GM18867 (cell line): ENCODE measurements at regions not wholly inside any gene's neighbourhood (a gene's known extent, or its start where the extent isn't known, plus 50 kb on each side); places are given as distances from the start of the nearest gene placed in this dataset.

Experiments used
- ATAC-seq: cut with Tn5 transposase; IDR thresholded peaks from one replicate; pipeline ENCODE4 v1.9.1; 2021; ENCODE audit warnings: mild to moderate bottlenecking, moderate library complexity; ENCODE audit not compliant: unreplicated experiment

DNA sequence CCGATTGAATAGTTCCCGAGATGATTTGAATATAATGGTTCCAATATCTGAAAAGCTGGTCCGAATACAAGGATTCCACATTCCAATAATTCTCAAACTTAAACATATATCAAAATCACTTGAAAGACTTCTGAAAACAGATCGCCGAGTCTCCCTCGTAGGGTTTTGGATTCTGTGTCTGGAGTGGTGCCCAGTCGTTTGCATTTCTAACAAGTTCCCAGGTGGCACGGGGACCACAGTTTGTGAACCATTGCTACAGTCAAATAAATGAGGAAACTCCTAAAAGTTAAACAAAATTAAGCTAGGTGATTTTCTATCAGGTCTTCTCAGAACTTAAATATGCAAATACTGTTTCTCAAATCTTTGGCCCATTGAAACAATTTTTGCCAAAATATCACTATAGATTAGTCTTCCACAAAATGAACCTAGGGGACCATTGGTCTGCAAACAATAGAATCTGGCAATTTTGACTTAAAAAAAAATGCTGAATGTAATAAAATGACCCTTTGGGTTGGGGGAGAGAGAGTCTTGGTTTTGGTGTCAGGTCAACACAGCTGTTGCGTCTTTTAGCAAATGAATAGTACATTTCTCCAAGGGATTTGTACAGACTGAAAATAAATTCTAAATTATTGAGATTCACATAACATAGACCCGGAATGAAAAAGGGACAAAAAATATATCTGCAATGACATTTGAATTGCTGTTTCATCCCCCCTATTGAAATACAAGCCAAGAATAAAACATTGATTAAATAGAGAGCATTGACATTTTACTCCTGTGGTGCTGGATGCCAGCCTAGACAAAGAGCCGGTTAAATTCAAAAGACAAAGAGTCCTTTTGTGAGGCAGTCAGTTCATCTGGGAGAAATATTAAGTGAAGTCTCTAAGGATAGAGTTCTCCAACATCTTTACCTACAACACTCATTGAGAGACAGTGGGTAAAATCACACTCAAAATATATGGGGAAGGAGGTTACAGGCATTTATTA, 175.7 kb upstream of the ADAMTS9 start:
- no peak for ATAC-seq

GRCh38 chr3:64861684-64862083, 173.9 kb upstream of the ADAMTS9 start:
- ATAC-seq, result no peak

DNA sequence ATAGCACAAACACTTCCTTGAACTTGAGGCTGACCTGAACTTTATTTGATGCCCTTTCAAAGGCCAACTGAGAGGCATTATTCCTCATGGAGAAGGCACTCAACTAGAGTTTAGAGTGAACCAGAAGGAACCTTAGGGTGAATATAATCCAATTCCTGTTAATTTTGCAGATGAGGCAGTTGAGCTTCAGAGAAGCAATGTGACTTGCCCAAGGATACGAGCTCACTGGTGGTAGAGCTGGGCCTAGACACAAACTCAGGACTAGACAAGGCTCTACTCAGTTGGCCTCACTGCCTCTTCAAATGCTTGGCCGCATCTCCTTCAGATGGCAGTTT, 172.7 kb upstream of the ADAMTS9 start:
- no peak for ATAC-seq

- ATAC-seq, result no peak
Observed at GRCh38 chr3:64859625-64860535, 172.1 kb upstream of the ADAMTS9 start.

GRCh38 chr3:64856977-64857516, 169.2 kb upstream of the ADAMTS9 start:
- ATAC-seq, result no peak

DNA sequence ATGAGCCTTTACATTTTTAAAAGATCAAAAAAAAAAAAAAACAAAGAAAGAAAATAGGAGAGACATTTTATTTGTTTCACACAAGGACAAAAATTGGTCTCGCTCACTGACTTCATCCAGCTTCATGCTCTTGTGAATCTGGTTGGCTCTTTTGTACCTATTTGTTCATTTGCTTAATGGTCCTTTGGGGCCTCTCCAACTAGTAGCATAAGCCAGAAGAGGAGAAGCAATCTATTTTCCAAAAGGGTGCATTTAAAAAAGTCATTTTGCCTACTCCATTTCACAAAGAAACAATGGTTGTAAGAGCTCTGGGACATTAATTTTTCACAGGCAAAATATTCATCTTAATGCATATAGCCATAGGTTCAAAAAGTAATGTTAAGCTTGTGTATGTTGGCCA, 168.3 kb upstream of the ADAMTS9 start:
- no peak for ATAC-seq

DNA sequence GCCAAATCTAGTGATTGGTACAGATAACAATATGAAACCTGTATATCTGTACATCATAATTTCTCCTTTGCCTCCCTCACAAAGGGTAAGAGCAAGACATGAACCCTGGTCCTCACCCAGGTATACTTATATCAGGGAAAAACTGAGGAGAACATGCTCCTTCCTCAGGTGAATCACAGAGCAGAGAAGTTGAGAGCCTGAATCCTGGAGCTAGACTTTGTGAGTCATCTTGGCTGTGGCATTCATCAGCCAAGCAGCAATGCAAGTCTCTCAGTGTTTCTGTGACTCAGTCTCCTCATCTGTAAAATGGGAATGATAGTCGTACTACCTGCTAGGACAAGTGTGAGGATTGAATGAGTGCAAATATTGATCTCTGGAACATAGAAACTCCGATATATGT, 165.7 kb upstream of the ADAMTS9 start:
- ATAC-seq, result no peak

DNA sequence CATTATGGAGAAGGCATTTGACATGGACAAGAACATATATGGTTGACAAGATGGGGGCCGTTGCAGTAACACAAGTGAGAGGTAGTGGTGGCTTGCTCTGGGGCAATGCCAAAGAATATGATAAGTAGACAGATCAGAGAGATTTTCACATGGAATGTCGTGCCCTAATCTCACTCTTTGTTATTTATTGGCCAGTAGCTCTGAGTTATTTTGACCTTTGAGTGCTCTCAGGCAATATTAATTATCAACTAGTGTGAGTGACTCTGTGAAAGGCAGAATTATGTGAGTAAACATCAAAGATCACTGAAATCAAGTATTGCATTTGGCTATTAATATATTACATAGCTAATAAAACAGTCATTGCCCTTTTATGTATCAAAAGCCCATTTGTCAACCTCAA, 164.9 kb upstream of the ADAMTS9 start:
- ATAC-seq, result no peak

GRCh38 chr3:64848822-64849221, 161.0 kb upstream of the ADAMTS9 start:
- ATAC-seq, result no peak

DNA sequence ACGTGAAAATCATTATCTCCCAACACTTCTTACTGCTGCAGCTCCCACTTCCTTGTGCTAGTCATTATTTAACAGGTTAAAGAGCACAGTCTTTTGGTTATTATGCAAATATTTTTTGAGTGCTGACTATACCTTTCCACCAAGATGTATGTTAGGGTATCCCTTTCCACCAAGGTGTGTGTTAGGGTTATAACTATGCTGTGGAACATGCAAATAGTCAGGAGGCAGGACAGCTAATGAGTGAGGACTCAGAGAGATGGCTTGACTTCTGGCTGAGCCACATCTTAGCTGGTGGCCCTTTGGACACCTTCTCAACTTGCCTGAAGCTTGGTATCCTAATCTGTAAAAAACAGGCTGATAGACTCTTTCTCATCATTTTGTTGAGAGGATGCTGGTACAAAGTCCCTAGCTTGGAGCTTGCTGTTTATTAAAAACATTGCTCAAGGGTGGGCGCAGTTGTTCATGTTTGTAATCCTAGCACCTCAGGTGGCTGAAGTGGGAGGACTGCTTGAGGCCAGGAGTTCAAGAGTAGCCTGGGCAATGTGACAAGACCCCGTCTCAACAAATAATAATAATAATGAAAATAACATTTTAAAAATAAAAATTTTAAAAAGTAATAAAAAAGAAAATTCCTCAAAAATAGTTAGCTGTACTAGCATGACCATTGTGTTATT, 160.5 kb upstream of the ADAMTS9 start:
- ATAC-seq, result no peak

- ATAC-seq, result no peak
Observed at GRCh38 chr3:64844558-64844957, 156.8 kb upstream of the ADAMTS9 start.

- no peak for ATAC-seq
Observed at GRCh38 chr3:64837986-64838735, 150.4 kb upstream of the ADAMTS9 start.

DNA sequence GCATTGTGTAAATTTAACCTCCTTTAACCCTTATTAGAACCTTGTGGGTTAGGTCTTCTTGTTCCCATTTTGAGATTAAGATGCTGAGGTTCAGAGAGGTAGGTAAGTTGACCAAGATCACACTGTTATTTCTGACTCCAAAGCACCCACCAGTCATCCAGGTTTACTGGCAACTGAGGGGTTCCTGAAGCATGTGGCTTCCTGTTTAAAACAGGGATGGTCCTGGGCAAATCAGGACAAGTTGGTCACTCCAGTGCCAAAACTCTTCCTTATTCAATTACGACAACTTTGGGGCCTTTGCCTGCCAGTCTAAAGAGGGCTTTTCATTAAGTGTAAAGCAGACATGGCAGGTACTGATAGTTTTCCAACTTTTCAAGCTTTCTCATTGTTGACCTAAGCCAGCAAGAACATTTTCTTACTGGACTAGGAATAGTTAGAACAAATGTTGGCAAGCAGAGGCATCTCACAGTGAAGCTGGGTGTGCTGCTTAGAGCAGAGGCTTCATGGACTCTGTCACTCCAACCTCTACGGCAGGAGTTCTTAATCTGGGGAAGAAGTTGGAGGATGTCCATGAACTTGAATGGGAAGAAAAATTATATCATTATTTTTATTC, 149.4 kb upstream of the ADAMTS9 start:
- ATAC-seq, result no peak

GRCh38 chr3:64836097-64836496, 148.3 kb upstream of the ADAMTS9 start:
- ATAC-seq, result no peak

- ATAC-seq, result no peak
Observed at GRCh38 chr3:64832098-64832497, 144.3 kb upstream of the ADAMTS9 start.

DNA sequence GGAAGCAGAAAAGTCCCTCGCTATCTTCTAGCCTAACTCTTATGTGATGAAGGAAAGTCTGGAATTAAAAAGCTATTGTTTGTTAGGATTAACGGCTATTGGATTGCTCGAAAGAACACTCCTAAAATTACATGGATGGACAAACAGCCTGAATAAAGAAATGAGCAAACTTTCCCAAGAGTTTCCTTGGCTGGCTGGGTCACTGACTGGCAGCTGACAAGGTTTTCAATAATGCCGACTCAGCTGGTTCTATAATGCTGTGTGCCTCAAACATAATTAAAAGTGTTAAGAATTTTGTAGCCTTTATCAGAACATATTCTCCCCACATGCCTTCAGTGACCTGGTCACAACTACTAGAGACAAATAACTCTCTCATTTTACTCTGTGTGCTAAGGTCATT, 142.9 kb upstream of the ADAMTS9 start:
- no peak for ATAC-seq

- no peak for ATAC-seq
Observed at GRCh38 chr3:64829331-64829730, 141.5 kb upstream of the ADAMTS9 start.

GRCh38 chr3:64828276-64828675, 140.5 kb upstream of the ADAMTS9 start:
- no peak for ATAC-seq

- ATAC-seq, result peak; percentile 79
Observed at GRCh38 chr3:64827431-64827830, 139.6 kb upstream of the ADAMTS9 start.

DNA sequence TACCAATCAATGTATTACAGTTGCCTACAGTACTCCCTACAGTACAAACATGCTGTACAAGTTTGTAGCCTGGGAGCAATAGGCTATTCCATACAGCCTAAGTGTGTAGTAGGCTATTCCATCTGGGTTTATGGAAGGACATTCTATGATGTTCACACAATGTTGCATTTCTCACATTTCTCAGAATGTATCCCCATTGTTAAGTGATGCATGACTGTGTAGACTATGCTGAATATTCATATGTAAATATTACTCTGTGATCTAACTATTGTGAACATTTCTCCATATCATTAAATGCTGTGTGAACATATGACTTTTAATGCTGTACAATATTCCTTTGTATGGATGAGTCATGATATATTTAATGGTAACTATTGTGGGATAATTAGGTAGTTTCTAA, 139.2 kb upstream of the ADAMTS9 start:
- peak; percentile 14 for ATAC-seq
